ENCODE measurements at regions not wholly inside any gene's neighbourhood (a gene's known extent, or its start where the extent isn't known, plus 50 kb on each side); places are given as distances from the start of the nearest gene placed in this dataset.

- no peaks in the 10 kb centered on the region for H3K9me3 ChIP-seq (ENCODE audit: control insufficient read depth, low read length)
- no peaks in the 10 kb centered on the region for H3K27me3 ChIP-seq (ENCODE audit: control insufficient read depth, insufficient read depth, low read length)
- H3K79me2 ChIP-seq = no peaks in the 10 kb centered on the region
- TF ChIP-seq, protein P1, sequence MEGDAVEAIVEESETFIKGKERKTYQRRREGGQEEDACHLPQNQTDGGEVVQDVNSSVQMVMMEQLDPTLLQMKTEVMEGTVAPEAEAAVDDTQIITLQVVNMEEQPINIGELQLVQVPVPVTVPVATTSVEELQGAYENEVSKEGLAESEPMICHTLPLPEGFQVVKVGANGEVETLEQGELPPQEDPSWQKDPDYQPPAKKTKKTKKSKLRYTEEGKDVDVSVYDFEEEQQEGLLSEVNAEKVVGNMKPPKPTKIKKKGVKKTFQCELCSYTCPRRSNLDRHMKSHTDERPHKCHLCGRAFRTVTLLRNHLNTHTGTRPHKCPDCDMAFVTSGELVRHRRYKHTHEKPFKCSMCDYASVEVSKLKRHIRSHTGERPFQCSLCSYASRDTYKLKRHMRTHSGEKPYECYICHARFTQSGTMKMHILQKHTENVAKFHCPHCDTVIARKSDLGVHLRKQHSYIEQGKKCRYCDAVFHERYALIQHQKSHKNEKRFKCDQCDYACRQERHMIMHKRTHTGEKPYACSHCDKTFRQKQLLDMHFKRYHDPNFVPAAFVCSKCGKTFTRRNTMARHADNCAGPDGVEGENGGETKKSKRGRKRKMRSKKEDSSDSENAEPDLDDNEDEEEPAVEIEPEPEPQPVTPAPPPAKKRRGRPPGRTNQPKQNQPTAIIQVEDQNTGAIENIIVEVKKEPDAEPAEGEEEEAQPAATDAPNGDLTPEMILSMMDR (IDR thresholded peaks at IDR 0.05) = no peak
- H3K36me3 ChIP-seq (ENCODE audit: control insufficient read depth, insufficient read depth, low read length) = no peaks in the 10 kb centered on the region
- no peak overlapping the region for H2AFZ ChIP-seq
- H3K4me2 ChIP-seq (ENCODE audit: low read length) = no peak overlapping the region
- H3K27ac ChIP-seq = no peak overlapping the region
- H3K4me1 ChIP-seq = no peaks in the 10 kb centered on the region
- no peak overlapping the region for H3K9ac ChIP-seq
- H3K4me3 ChIP-seq (ENCODE audit: low read depth, low read length) = no peak overlapping the region
Measured at GRCh38 chr9:99347568-99347967, 125.5 kb downstream of the SEC61B start.

DNA sequence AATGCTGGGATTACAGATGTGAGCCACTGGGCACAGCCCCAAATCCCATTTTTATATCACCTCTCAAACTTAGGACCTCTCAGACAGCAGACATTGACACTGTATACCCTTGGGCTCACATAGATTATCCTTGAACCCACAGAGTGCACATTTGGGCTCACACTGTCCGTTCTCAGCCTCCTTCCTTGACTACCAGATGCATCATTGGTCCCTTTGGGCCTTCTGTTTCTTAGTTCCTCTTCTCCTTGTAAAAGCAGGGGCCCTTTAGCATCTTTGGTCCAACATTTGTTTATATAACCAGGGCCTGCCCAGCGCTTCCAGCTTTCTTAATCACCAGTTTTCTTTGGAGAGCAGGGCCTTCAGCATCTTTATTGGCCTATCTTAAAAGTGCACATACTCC, 126.2 kb downstream of the SEC61B start:
- Histone ChIP-seq H3K36me3 (ENCODE audit: control insufficient read depth, insufficient read depth, low read length) (no peaks in the 10 kb centered on the region), H3K27me3 (ENCODE audit: control insufficient read depth, insufficient read depth, low read length) (no peaks in the 10 kb centered on the region), H2AFZ (no peak overlapping the region), H3K4me1 (no peaks in the 10 kb centered on the region), H3K9ac (no peak overlapping the region), H3K79me2 (no peaks in the 10 kb centered on the region), H3K9me3 (ENCODE audit: control insufficient read depth, low read length) (no peaks in the 10 kb centered on the region), H3K4me2 (ENCODE audit: low read length) (no peak overlapping the region), H3K27ac (no peak overlapping the region), H3K4me3 (ENCODE audit: low read depth, low read length) (no peak overlapping the region)
- TF ChIP-seq, protein P1 (IDR thresholded peaks at IDR 0.05) = no peak

DNA sequence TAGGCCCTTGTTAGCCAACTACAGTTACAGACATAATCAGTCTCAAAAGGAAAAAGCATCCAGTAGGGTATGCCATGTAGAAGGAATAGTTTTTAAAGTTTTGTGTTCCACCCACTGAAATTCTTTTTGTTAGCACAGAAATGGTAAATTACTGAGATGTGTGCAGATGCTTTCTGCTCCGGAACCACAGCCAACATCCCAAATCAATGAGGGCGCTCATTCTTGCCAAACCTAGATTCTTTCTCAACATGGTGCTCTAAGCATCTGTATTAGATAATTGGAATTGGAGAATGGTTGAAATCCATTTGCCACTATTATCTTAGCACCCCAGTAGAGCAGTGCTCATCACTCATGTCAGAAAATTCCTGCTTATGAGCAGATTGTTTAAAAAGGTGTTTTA, 127.8 kb downstream of the SEC61B start:
- no peak overlapping the region for H3K4me3 ChIP-seq (ENCODE audit: low read depth, low read length)
- no peaks in the 10 kb centered on the region for H3K9me3 ChIP-seq (ENCODE audit: control insufficient read depth, low read length)
- TF ChIP-seq, protein P1 (IDR thresholded peaks at IDR 0.05) = no peak
- no peaks in the 10 kb centered on the region for H3K27me3 ChIP-seq (ENCODE audit: control insufficient read depth, insufficient read depth, low read length)
- no peaks in the 10 kb centered on the region for H3K36me3 ChIP-seq (ENCODE audit: control insufficient read depth, insufficient read depth, low read length)
- H3K4me2 ChIP-seq (ENCODE audit: low read length) = no peak overlapping the region
- no peaks in the 10 kb centered on the region for H3K4me1 ChIP-seq
- H2AFZ ChIP-seq = no peak overlapping the region
- H3K27ac ChIP-seq = no peak overlapping the region
- H3K9ac ChIP-seq = no peak overlapping the region
- H3K79me2 ChIP-seq = no peaks in the 10 kb centered on the region

DNA sequence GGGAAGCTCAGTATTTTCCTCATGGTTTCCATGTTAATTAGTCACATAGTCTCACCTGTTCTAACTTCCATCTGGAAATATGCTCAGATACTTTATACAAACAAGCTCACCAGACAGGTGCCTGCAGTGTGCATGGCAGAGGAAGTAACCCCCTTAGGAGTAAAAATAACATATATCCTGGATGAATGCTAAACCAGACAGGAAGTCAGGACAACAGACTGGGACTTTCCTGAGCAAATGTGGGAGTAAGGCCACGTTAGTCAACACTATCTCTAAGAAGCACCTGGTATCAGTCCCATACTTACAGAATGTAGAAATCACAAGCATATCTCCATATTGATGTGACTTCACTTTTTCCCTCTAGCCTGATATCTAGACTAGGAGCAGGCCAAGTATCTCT, 128.4 kb downstream of the SEC61B start:
- no peak overlapping the region for H3K27ac ChIP-seq
- no peaks in the 10 kb centered on the region for H3K79me2 ChIP-seq
- no peak overlapping the region for H3K9ac ChIP-seq
- H2AFZ ChIP-seq = no peak overlapping the region
- TF ChIP-seq, protein P1 (IDR thresholded peaks at IDR 0.05) = no peak
- H3K36me3 ChIP-seq (ENCODE audit: control insufficient read depth, insufficient read depth, low read length) = no peaks in the 10 kb centered on the region
- H3K4me1 ChIP-seq = no peaks in the 10 kb centered on the region
- no peaks in the 10 kb centered on the region for H3K27me3 ChIP-seq (ENCODE audit: control insufficient read depth, insufficient read depth, low read length)
- no peak overlapping the region for H3K4me2 ChIP-seq (ENCODE audit: low read length)
- no peak overlapping the region for H3K4me3 ChIP-seq (ENCODE audit: low read depth, low read length)
- no peaks in the 10 kb centered on the region for H3K9me3 ChIP-seq (ENCODE audit: control insufficient read depth, low read length)

DNA sequence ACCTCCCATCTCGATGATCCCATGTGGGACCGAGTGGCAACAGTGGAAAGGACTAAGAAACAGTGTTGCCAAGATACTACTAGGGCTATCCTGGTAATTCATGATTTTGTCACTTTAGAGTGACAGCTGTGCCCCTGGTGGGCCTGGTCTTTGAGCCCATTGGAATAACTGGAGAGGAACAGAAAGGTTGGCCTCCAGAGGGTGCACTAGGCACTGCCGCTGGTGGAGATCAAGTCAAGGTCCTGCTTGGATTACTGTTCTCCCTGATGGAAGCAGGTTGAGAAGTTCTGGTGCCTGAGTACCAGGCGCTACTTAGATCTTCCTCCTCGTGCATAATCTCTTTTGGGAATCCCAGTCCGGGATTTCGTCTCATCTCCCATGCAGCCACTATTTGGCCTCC, 129.6 kb downstream of the SEC61B start:
- no peaks in the 10 kb centered on the region for H3K36me3 ChIP-seq (ENCODE audit: control insufficient read depth, insufficient read depth, low read length)
- no peak overlapping the region for H3K4me3 ChIP-seq (ENCODE audit: low read depth, low read length)
- no peak overlapping the region for H2AFZ ChIP-seq
- no peak overlapping the region for H3K9ac ChIP-seq
- H3K27ac ChIP-seq = no peak overlapping the region
- H3K4me2 ChIP-seq (ENCODE audit: low read length) = no peak overlapping the region
- H3K27me3 ChIP-seq (ENCODE audit: control insufficient read depth, insufficient read depth, low read length) = no peaks in the 10 kb centered on the region
- H3K9me3 ChIP-seq (ENCODE audit: control insufficient read depth, low read length) = no peaks in the 10 kb centered on the region
- TF ChIP-seq, protein P1 (IDR thresholded peaks at IDR 0.05) = peak; percentile 12
- H3K79me2 ChIP-seq = no peaks in the 10 kb centered on the region
- H3K4me1 ChIP-seq = no peaks in the 10 kb centered on the region

Data from parathyroid adenoma (tissue), 2 donors.